GM21447 (cell line): ENCODE measurements at regions not wholly inside any gene's neighbourhood (a gene's known extent, or its start where the extent isn't known, plus 50 kb on each side); places are given as distances from the start of the nearest gene placed in this dataset.
"Not testable (repeated sequence)": the region's sequence is repeated elsewhere in the genome, so short reads cannot be mapped to it uniquely, and the experiment has no call there.

Experiments
- ATAC-seq: cut with Tn5 transposase; IDR thresholded peaks from one replicate; pipeline ENCODE4 v1.9.1; 2021; ENCODE audit not compliant: unreplicated experiment

DNA sequence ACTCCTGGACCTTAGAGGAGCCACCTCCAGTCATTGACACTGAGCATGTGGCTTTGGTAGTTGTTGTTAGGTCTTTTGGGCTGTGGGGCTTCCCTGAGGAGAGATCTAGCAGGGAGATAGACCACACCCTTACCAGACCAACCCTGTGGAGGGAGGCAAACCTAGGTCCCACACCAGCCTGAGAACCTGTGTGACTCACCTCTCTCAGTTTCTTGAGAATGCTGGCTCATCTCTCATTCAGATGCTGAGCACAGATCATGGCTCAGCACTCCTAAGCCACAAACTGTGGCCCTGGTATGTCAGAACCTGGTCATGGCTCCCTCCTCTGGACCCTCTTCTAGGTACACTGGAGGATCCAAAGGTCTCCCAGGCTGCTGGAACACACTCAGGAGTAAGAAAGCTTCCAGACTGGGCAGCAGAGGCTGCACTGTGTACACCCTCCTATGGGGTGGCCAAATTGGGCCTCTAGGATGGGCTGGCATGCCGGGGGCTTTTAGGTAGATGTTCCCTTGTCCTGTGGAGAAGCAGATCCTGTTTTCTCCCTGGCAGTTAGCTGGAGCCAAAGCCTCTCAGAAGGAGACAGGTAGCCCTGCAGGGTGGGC, 1294.5 kb downstream of the KHDRBS2 start:
- ATAC-seq = no peak

DNA sequence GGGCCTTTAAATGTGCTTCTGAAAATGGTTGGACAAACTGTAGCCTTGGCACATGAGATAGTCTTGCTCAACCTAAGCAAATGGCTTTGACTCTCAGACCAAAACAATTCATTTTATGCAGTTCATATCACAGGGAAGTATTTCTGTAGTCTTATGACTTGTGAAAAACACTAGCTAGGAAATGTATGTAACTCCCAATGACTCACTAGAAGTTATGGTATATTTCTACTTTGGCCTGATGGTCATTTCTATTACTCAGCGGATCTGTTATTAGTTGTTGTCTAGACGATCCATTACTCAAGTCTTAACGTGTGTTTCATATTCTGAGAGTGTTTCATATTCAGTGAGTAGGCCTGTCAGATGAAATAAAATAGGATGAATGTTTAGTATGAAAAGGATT, 1333.5 kb downstream of the KHDRBS2 start:
- no peak for ATAC-seq

DNA sequence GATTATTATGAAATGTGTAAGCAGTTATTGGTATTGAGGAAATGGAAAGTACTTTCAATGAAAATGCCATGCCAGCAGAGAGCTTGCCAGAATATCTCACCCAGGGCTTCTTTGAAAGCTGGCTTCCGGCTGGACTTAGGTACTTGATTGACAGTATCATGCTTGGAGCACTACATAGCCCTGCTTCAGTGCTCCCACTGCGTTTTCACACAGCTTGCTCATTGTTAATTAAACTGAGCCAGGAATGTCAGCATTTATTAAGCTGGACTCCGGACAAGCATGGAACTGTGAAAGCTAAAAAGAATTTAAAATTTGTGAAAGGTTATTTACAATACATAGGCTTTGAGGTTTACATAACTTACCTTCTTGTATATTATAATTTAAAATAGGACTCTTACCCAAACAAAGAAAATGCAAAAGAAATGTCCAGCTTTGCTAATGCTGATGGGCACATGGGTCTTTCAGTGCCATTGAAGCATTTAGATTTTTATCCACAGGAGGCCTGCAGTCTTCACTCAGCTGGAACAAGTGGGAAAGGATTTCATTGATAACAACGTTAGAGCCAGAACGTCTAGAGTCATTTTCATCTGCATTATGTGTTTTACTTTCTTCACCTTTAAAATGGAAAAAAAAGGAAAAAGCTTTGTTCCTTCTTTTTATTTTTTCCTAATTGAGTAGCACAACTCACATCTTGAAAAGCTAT, 1335.7 kb downstream of the KHDRBS2 start:
- not testable (repeated sequence) for ATAC-seq

DNA sequence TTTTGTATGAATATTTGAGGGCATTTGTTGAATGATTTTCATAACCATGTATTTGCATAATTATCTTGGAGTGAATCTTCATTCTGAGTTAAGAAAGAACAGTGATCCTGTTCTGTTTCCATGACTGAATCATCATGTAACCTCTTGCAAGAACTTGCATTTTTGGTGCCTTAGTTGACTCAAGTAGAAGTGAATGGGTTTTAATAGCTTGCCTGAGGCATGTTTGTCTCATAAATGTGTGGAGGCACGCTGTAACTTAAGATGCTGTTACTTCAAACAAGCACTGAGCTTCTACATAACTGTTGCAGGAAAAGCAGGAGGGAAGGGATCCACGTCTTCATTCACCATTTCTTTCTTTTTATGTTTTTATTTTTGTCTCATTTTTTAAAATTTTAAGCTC, 1338.6 kb downstream of the KHDRBS2 start:
- ATAC-seq = not testable (repeated sequence)

DNA sequence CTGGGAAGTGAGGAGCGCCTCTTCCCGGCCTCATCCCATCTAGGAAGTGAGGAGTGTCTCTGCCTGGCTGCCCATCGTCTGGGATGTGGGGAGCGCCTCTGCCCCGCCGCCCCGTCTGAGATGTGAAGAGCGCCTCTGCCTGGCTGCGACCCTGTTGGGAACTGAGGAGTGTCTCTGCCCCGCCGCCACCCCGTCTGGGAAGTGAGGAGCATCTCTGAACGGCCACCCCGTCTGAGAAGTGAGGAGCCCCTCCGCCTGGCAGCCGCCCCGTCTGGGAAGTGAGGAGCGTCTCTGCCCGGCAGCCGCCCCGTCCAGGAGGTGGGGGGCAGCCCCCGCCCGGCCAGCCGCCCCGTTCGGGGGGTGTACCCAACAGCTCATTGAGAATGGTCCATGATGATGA, 1341.2 kb downstream of the KHDRBS2 start:
- ATAC-seq = not testable (repeated sequence)

DNA sequence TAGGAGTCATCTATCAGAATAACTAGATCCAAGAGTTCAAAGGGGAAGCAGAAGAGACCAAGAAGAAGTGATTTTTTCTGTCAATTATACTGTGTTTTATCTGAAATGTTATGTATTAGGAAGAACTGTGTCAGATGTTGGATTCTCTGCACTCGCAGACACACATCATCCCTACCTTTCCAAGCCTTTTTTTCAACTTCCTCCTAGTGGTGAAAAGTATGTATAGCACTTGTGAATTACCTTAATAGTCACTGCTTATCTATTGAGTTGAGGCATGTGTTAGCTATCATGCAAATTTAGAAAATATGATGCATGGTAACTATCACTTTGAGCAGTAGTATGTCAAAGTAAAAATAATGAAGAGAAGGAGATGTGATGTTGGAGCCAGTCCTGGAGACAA, 1350.1 kb downstream of the KHDRBS2 start:
- ATAC-seq = not testable (repeated sequence)

DNA sequence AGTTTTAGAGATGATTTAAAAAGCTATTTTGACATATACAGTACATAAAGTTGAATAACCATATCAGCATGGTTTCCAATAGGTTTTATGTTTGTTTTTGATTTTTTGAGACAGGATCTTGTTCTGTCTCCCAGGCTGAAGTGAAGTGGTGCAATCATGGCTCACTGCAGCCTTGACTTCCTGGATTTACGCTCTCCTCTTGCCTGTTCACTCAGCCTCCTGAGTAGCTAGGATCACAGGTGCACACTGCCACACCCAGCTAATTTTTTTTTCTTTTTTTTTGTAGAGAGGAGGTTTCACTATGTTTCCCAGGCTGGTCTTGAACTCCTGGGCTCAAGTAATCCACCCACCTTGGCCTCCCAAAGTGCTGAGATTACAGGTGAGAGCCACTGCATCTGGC, 1366.4 kb downstream of the KHDRBS2 start:
- not testable (repeated sequence) for ATAC-seq

DNA sequence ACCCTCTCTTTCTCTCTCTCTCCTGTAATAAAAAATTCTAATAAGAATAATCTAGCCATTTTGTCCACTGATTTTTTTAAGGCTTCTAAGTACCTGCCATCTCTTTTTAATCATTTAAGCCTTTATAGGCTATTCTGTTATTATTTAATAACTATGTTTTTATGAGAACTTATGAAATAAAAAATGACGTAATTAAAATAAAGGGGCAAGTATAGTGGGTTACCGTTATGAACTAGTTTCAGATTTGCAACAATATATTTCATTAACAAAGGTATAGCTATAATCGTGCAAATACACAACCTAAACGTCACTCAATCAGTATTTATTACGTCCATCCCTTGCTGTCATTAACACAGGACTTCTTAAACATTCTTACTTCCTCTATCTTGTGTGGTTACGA, 1382.2 kb downstream of the KHDRBS2 start:
- ATAC-seq = not testable (repeated sequence)

DNA sequence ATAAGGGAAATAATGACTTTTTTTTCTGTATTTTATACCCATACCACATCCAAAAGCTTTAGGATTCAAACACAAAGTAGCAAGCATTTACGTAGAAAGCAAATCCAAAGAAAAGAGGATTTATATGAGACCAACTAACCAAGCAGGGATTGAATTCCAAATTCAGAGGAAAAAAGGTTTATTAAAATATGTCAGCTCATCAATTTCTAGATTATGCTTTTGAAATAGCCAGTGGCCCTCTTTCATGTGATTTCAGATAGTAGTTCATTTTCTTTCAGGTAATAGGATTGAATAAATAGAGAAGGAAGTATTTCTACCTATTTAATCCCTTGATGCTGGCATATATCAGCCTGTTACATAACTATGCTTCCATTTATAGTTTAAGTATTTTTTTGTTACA, 1392.7 kb downstream of the KHDRBS2 start:
- not testable (repeated sequence) for ATAC-seq

DNA sequence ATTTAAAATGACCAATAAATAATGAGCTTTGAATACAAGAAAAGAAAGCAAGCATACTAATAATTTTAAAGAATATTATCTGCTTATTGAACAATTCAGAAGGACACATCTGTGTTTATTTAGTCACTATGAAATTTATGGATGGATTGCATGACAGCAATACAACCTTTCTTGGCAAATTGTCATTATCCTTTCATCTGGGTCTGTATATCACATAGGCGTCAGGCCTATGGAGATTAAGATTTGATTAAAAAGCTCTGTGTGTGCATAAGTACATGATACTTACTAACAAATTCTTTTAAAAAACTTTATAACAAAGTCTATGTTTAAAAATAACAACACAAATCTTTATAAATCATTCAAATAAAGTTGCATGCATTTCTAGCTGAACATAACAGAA, 1394.4 kb downstream of the KHDRBS2 start:
- ATAC-seq = no peak

DNA sequence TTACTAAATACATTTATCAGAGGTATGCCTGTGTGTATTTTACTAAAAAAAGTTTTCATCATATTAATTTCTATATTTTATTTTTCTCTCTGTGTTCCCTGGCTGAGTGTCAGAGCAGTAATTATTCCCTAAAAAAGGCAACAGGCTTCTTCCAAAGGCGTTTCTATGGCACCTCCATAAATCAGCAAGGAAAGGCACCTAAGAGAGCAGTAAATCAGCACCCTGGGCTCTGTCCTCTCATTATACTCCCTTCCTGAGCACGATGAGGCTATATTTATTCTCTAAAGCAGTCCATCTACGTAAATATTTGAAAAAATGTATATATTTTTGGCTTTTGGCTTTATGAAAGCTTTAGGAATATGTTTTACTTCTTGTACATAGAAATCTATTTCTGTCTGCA, 1408.6 kb downstream of the KHDRBS2 start:
- ATAC-seq = not testable (repeated sequence)

DNA sequence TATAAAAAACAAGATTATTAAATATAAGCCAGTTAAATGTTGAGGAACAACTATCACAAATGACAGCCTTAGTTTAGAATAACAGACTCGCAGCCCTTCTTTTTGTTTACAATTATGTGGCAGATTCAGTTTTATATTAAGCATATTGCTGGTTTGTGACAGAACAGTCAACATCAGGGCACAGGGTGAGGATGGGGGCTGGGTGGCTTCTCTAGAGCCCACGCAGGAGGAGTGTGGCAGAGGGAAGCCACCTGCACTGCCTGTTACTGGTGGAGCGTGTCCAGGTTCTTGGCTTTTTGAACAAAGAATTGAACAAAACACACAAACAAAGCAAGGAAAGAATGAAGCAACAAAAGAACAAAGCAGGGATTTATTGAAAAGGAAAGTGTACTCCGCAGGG, 1415.2 kb downstream of the KHDRBS2 start:
- ATAC-seq = not testable (repeated sequence)

DNA sequence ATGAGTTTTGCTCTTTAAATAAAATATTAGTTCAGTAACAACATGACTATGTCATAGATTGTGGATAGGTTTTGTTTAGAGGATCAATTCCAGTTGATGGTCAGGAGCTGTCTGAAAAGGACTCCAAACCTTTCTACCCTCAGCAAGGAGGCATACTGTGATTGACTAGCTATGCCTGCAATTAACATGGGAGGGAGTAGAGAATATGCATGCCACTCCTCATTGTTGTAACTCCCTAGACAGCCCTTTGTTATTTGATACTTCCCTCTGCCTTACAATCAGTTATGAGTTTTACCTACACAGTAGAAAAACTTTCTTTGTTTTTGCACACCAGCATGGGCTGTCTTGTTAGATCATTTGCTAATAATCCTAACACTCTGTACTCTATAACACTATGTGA, 1418.5 kb downstream of the KHDRBS2 start:
- no peak for ATAC-seq

DNA sequence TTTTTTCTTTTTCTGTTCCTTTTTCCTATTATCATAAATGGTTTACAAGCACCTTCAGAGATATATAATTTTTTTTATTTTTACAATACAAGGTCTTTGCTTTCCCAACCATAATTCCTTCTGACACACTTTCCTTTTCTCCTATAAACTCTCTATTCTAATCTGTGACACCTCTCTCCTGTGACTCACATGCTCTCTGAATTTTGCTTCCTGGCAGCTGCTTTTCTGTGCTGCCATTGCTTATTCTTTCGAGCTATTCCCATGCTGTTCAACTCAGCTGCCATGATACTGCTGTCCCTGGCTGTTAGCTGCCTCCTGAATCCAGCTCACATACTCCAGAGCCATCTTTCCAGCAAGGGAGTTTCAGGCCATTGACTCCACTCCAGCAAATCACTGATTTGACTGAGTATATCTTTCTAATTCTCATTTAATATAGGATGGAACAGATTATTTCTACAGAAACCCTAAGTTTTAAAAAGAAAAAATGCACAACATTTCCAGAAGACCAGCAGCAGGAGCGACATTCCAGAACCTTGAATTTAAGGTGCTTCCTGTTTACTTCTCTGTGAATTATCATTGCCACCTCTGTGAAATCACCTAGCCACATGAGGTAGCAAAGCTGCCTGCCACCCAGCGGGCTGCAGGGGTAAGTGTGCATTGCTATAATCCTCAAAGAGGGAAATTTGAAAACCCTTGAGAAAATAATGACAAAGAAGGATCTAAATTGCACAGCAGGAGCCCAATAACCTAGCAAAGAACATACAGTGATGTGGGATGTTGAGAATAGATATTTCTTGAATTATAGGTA, 1442.6 kb downstream of the KHDRBS2 start:
- ATAC-seq = not testable (repeated sequence)

DNA sequence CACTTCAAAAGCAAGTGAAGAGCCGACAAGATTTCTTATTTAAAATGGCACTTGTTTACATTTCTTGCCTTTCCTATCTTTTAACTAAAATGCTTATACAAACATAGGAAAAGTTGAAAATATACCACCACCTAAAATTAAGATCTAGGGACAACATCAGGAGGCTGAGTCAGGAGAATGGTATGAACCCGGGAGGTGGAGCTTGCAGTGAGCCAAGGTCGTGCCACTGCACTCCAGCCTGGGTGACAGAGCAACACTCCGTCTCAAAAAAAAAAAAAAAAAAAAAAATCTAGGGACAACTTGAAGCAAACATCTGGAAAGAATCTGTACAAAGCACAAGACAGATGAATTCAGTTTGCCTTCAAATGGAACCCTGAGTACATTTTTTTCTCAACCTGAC, 1455.3 kb downstream of the KHDRBS2 start:
- ATAC-seq = not testable (repeated sequence)

DNA sequence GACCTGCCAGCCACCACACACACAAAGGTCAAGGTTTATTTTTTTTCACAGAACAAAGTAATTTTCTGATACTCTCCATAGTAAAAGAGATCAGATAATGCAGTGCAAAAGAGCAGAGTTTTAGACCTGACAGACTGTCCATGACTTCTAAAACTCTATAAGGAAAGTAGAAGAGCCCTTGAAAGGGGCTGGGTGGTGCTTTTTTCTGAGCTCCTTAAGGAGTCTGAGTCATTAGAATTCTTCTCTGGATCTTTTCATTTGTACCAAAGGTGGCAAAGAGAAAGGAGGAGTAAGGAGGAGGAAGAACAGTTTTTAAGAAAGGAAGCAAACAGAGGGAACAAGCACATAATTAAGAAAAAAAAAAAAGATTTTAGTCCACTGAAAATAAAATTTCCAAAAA, 1463.4 kb downstream of the KHDRBS2 start:
- not testable (repeated sequence) for ATAC-seq

DNA sequence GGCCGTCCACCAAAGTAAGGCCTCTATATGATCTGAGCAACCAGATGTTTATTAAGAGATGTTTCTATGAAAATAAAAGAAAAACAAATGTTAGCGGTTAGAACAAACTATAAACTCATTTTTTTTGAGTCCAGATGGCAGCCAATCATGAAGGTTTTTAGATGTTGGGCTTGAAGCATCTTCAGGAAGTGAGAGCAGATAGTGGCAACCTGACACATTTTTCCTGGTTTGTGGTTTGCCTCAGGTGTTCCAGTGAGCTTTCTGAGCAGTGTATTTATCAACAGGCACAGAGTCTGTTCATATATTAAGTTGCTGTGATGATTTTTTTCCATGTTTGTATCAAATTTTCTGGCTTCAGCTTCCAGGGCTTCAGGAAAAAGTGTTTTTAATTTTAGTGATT, 1468.0 kb downstream of the KHDRBS2 start:
- ATAC-seq = not testable (repeated sequence)

DNA sequence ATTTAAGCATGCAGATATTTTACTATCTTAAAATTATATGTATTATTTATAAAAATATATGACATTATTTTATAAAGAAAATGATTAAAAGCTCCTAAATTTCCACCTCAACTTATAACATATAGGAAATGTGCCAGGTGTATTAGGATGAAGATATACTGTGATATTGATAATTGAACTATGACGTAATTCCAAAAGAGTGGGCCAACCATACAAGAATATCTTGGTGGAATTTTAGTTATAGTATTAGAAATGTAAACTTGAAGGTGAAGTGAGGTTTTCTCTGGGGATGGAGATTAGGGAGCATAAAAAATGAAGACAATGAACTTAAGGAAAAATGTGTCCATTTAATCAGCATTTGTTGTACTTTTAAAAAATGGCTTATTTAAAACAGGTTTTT, 1471.2 kb downstream of the KHDRBS2 start:
- not testable (repeated sequence) for ATAC-seq

DNA sequence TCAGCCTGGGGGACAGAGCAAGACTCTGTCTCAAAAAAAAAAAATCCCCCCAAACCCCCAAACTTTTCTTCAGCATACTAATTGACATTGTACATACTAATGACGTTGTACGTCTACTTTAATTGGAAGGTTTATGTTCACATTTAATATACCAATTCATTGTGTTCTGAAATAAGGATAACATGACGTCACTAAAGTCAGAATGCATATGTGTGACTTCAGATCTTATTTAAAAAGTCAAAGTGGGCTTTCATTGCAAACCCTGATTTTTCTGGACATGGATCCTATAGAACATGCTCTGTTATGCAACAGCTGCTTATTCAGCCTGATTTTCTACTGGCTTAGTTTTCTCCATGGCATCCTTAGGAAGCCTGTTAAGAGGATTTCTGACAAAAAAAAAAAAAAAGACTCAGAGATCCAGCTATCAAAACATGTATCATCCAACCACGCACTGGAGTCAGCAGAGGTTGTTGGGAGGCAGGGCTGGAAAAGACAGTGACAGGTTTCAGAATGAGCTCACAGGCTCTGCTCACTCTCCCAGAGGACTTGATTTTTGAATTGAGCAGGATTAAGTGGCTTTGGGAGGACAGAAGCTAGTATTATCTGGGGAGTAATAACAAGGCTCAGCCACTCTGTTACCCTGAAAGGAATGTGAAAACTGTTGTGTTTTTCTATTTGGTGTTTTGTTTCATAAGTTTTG, 1472.0 kb downstream of the KHDRBS2 start:
- not testable (repeated sequence) for ATAC-seq

DNA sequence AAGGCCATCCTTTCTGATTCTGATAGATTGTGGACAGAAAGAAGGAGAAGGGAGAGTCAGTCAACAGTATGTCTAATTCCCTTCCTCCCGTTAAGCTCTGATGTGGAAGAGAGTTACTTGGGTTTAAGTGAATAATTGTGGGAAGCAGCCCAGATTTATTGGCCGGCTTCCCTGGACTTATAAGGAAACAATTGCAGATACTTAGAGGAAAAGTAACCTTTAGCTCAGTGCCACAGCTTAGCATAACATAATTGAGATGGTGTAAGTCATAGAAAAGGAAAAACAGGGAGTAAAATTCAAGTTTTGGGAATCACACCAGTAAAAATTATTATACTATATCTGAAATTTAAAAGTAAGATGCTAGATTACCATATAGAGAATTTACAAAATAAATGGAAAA, 1475.8 kb downstream of the KHDRBS2 start:
- ATAC-seq = not testable (repeated sequence)

DNA sequence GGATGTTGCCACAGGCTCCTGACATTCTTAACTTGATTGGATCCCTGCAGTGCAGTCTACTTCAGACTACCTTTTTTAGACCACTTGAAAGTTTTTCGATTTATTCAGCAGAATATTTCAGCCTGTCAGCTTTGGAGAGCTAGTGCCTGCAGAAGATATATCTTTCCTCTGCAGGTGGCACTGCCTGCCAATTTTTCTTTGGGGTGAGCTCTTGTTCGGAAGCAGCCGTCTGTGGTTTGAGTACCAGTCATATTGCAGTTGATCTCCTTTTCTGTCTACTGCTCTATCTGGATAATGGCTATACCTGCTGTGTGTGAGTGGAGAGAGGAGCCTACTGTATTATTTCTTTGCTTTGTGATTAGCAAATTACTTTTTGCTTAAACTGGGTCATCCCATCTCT, 1486.9 kb downstream of the KHDRBS2 start:
- ATAC-seq = not testable (repeated sequence)
